B cell (primary cell): ENCODE measurements at regions not wholly inside any gene's neighbourhood (a gene's known extent, or its start where the extent isn't known, plus 50 kb on each side); places are given as distances from the start of the nearest gene placed in this dataset.

ENCODE experiments used
- ATAC-seq: fragments of 200-7000 bp; cut with Tn5 transposase; one replicate; pipeline ENCODE4 v1.10.0; 2021; ENCODE audit warnings: low read depth, mild to moderate bottlenecking, moderate number of reproducible peaks, moderate library complexity
- CTCF ChIA-PET: fragments of 350-600 bp; sonication (Branson Sonifier 250); formaldehyde crosslinking; loops from one replicate; lab custom pipeline; 2021; ENCODE audit warnings: antibody characterized with exemption, inconsistent platforms; lab: Charles Lee
- POLR2A ChIA-PET: fragments of 350-600 bp; sonication (Branson Sonifier 250); formaldehyde crosslinking; loops from one replicate; lab custom pipeline; 2021; ENCODE audit warnings: antibody characterized with exemption; lab: Charles Lee
- DNase-seq: peaks from one replicate; pipeline ENCODE4 v3.0.0; 2013
- H2AFZ ChIP-seq: 2 replicates; pipeline ENCODE4 v1.6.1; 2012; ENCODE audit warnings: mild to moderate bottlenecking, low read depth, low read length; ENCODE audit not compliant: insufficient read depth, poor library complexity, severe bottlenecking
- H3K27ac ChIP-seq, 2 donors: 1 replicate in 1 of 2; 2 replicates in 1 of 2; pipeline ENCODE4 v1.5.1; 2012 to 2013; ENCODE audit warnings: low read length in 2 of 2, mild to moderate bottlenecking in 2 of 2, moderate library complexity in 1 of 2
- H3K27me3 ChIP-seq, 4 experiments: fragments of 200-600 bp in 1 of 4; sonication (generic) in 1 of 4; replicated peaks in 1 of 4; 1 replicate in 2 of 4; 2 replicates in 2 of 4; pipeline versions ENCODE4 v1.6.1 to v1.7.0; 2013 to 2016; ENCODE audit warnings: low read length in 3 of 4, mild to moderate bottlenecking in 2 of 4, mixed read lengths in 1 of 4, moderate library complexity in 1 of 4; ENCODE audit not compliant: insufficient read depth in 4 of 4, control insufficient read depth in 3 of 4; ENCODE audit errors: control extremely low read depth in 1 of 4
- H3K36me3 ChIP-seq, 2 experiments: replicated peaks in 1 of 2; 1 replicate in 1 of 2; 2 replicates in 1 of 2; pipeline versions ENCODE4 v1.6.1 to v1.7.1; 2013; ENCODE audit warnings: low read length in 1 of 2; ENCODE audit not compliant: insufficient read depth in 2 of 2, control insufficient read depth in 1 of 2; ENCODE audit errors: control extremely low read depth in 1 of 2, extremely low read depth in 1 of 2
- H3K4me1 ChIP-seq, 2 donors: fragments of 200-600 bp in 1 of 2; sonication (generic) in 1 of 2; 1 replicate in 1 of 2; 2 replicates in 1 of 2; pipeline versions ENCODE4 v1.5.1 to v1.6.1; 2013 to 2017; ENCODE audit warnings: low read length in 2 of 2; ENCODE audit not compliant: control insufficient read depth in 2 of 2, insufficient read depth in 2 of 2
- H3K4me2 ChIP-seq: replicated peaks from 2 replicates; pipeline ENCODE3; 2012; ENCODE audit warnings: mild to moderate bottlenecking, low read depth, low read length; ENCODE audit not compliant: poor library complexity, severe bottlenecking
- H3K4me3 ChIP-seq, 5 experiments: fragments of 200-600 bp in 1 of 5; sonication (generic) in 1 of 5; 1 replicate in 3 of 5; 2 replicates in 2 of 5; pipeline versions ENCODE4 v1.5.1 to v1.7.0; 2011 to 2016; ENCODE audit warnings: low read length in 4 of 5, mild to moderate bottlenecking in 4 of 5, low read depth in 2 of 5, control low read depth in 1 of 5, moderate library complexity in 1 of 5; ENCODE audit not compliant: insufficient read depth in 1 of 5; ENCODE audit errors: control extremely low read depth in 1 of 5, extremely low read depth in 1 of 5
- H3K79me2 ChIP-seq: fragments of 200-600 bp; sonication (generic); one replicate; pipeline ENCODE4 v1.6.0; 2016; ENCODE audit warnings: low read length; ENCODE audit not compliant: control insufficient read depth, insufficient read depth
- H3K9ac ChIP-seq: fragments of 200-600 bp; sonication (generic); 2 replicates; pipeline ENCODE4 v1.6.1; 2017; ENCODE audit warnings: mild to moderate bottlenecking, low read length, moderate library complexity
- H3K9me3 ChIP-seq, 3 donors: one replicate each; pipeline versions ENCODE4 v1.6.1 to v1.7.1; 2013; ENCODE audit warnings: low read length in 2 of 3; ENCODE audit not compliant: control insufficient read depth in 2 of 3, insufficient read depth in 1 of 3; ENCODE audit errors: control extremely low read depth in 1 of 3
- H4K20me1 ChIP-seq: 2 replicates; pipeline ENCODE4 v1.6.0; 2012; ENCODE audit warnings: mild to moderate bottlenecking, low read length; ENCODE audit not compliant: insufficient read depth, control insufficient read depth, poor library complexity, severe bottlenecking
- H3K27ac Mint-ChIP-seq: one replicate; pipeline ENCODE4 v1.8.0; 2021; ENCODE audit warnings: mixed read lengths
- H3K27me3 Mint-ChIP-seq: one replicate; pipeline ENCODE4 v1.8.0; 2021; ENCODE audit warnings: mixed read lengths
- H3K4me1 Mint-ChIP-seq: one replicate; pipeline ENCODE4 v1.8.0; 2021; ENCODE audit warnings: mixed read lengths
- H3K4me3 Mint-ChIP-seq: one replicate; pipeline ENCODE4 v1.8.0; 2021; ENCODE audit warnings: mixed read lengths
- H3K9me3 Mint-ChIP-seq: one replicate; pipeline ENCODE4 v1.8.0; 2022; ENCODE audit warnings: mixed read lengths; ENCODE audit not compliant: insufficient read depth
- CTCF ChIP-seq: fragments of 200-600 bp; IDR thresholded peaks from one replicate; pipeline ENCODE4 v1.8.0; 2022; ENCODE audit warnings: antibody characterized with exemption, mild to moderate bottlenecking
- EZH2 ChIP-seq: IDR thresholded peaks from 2 replicates; pipeline ENCODE4 v1.6.1; 2012; ENCODE audit warnings: borderline replicate concordance, low read depth, mild to moderate bottlenecking, moderate library complexity, low read length; ENCODE audit not compliant: insufficient read depth, poor library complexity, severe bottlenecking
- WGBS: methylation state at CpG from one replicate; pipeline ENCODE4 v1.1.5; 2013; ENCODE audit warnings: missing lambda C conversion rate; ENCODE audit not compliant: insufficient coverage; 5-methylcytosine and 5-hydroxymethylcytosine counted together
- intact Hi-C: fragments of 100-400 bp; cut with micrococcal nuclease; formaldehyde crosslinking; loops from one replicate; pipeline ENCODE4 v1.10.0; 2022

DNA sequence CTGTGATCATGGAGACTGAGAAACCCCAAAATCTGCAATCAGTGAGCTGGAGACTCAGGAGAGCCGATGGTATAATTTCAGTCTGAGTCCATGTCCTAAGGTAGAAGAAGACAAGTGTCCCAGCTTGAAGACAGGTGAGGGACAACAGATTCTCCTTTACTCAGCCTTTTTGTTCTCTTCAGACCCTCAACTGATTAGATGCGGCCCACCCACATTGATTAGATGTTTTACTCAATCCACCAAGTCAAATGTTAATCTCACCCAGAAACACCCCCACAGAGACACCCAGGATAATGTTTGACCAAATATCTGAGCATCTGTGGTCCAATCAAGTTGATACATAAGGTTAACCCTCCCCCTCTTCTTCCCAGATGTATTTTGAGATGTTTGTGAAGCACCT lies 131.2 kb downstream of the PFKFB3 start:
- Mint-ChIP-seq H3K4me1 (peaks cover 12% of the 10 kb centered on the region), H3K27ac (no peak overlapping the region), H3K9me3 (peaks cover 3% of the 10 kb centered on the region), H3K4me3 (no peak overlapping the region), H3K27me3 (no peaks in the 10 kb centered on the region)
- Histone ChIP-seq H4K20me1 (no peaks in the 10 kb centered on the region), H3K4me1 (peaks cover 8 to 13% of the 10 kb centered on the region in 2 donors), H3K27ac (no peak overlapping the region), H3K9me3 (peaks cover 3 to 7% (median 7%) of the 10 kb centered on the region in 3 donors), H3K27me3 (no peaks in the 10 kb centered on the region), H3K4me3 (no peak overlapping the region), H3K79me2 (no peaks in the 10 kb centered on the region), H3K9ac (no peak overlapping the region), H2AFZ (no peak overlapping the region), H3K4me2 (no peak overlapping the region), H3K36me3 (no peaks in the 10 kb centered on the region)
- DNase-seq (no peak), ATAC-seq (no peak)
- CTCF ChIA-PET, result no interaction called here
- no peak for TF ChIP-seq EZH2
- no peak for TF ChIP-seq CTCF
- 96% methylated on average over 2 of the region's 2 CpGs for WGBS
- intact Hi-C loops, result no loop called here
- POLR2A ChIA-PET, result no interaction called here

GRCh38 chr10:6336016-6336415 lies 133.3 kb downstream of the PFKFB3 start:
- Mint-ChIP-seq H3K4me1 (no peaks in the 10 kb centered on the region), H3K27ac (no peak overlapping the region), H3K4me3 (no peak overlapping the region), H3K9me3 (peaks cover 3% of the 10 kb centered on the region), H3K27me3 (no peaks in the 10 kb centered on the region)
- Histone ChIP-seq H4K20me1 (no peaks in the 10 kb centered on the region), H3K4me1 (no peaks in the 10 kb centered on the region), H3K36me3 (no peaks in the 10 kb centered on the region), H3K27ac (no peak overlapping the region), H3K9me3 (peaks cover 3 to 7% (median 7%) of the 10 kb centered on the region in 3 donors), H2AFZ (no peak overlapping the region), H3K9ac (no peak overlapping the region), H3K4me3 (no peak overlapping the region), H3K27me3 (no peaks in the 10 kb centered on the region), H3K79me2 (no peaks in the 10 kb centered on the region), H3K4me2 (no peak overlapping the region)
- ChIA-PET CTCF (interaction anchor here (0.6 to 1.6 kb wide), 3 partner anchors 64 to 75 kb away, joined by 3 to 5 read pairs (median 4); no protein-coding TSS in a partner anchor), POLR2A (no interaction called here)
- intact Hi-C loops, result no loop called here
- DNase-seq, result no peak
- TF ChIP-seq CTCF (no peak), EZH2 (no peak)
- ATAC-seq, result no peak
- WGBS, result 97% methylated on average over 3 of the region's 3 CpGs
